ENCODE measurements at regions not wholly inside any gene's neighbourhood (a gene's known extent, or its start where the extent isn't known, plus 50 kb on each side); places are given as distances from the start of the nearest gene placed in this dataset.

GRCh38 chr4:81951891-81952455 lies 421.8 kb downstream of the HNRNPD start:
- intact Hi-C loops (cut with micrococcal nuclease; ENCODE audit: unreplicated experiment) (no loop called here), in situ Hi-C loops (cut with HindIII; ENCODE audit: low pct_unique_long_range_greater_than_20kb, low sequenced_read_pairs) (no loop called here)
- H3K9me3 ChIP-seq (ENCODE audit: control insufficient read depth, insufficient read depth, low read depth, low read length), result no peaks in the 10 kb centered on the region
- ChIA-PET POLR2A (no interaction called here), CTCF (no interaction called here)
- no peak for ATAC-seq
- no peak for DNase-seq (ENCODE audit: low read depth, low spot score)
- no TSS peak for BruUV-seq (replicated peaks)
- no peak overlapping the region for H3K27ac ChIP-seq (ENCODE audit: low read length)
- TF ChIP-seq CTCF (IDR thresholded peaks at IDR 0.05), result no peak
- no peak for TF ChIP-seq SIN3A (IDR thresholded peaks at IDR 0.05; ENCODE audit: borderline replicate concordance, insufficient read depth, low read depth, low read length)
- TF ChIP-seq TCF7L2 (IDR thresholded peaks at IDR 0.05; ENCODE audit: low read depth, low read length), result no peak
- no peak for TF ChIP-seq REST (IDR thresholded peaks at IDR 0.05; ENCODE audit: insufficient read depth in 1 of 2, low read depth in 2 of 2, low read length in 1 of 2)
- TF ChIP-seq POLR2AphosphoS5 (IDR thresholded peaks at IDR 0.05; ENCODE audit: low read depth, low read length), result no peak
- H3K4me3 ChIP-seq (ENCODE audit: low read depth in 2 of 2, low read length in 2 of 2), result no peak overlapping the region
- no peaks in the 10 kb centered on the region for H3K36me3 ChIP-seq (ENCODE audit: control insufficient read depth, insufficient read depth, low read length)
- H3K27me3 ChIP-seq (ENCODE audit: control insufficient read depth, insufficient read depth, low read length), result no peaks in the 10 kb centered on the region
- H3K4me1 ChIP-seq (ENCODE audit: control insufficient read depth, insufficient read depth, low read length), result no peaks in the 10 kb centered on the region

DNA sequence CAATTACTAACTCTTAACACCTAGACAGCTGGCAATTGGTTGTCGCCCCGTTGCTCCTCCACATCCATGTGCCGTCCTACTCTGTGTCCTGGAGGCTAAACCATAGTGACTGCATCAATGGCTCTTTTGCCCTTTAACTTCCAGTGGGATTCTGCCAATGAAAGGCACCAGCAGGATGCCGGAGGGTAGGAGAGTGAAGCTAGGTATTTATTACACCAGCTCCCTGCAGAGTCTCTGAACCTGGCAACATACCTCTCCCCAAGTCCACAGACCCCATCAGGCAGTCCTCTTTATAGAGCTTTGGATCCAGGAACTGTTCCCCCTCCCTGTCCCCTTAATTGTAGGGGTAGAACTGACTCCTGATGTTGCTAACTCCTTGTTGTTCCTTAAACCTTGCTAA lies 426.8 kb downstream of the HNRNPD start:
- intact Hi-C loops (cut with micrococcal nuclease; ENCODE audit: unreplicated experiment) (no loop called here), in situ Hi-C loops (cut with HindIII; ENCODE audit: low pct_unique_long_range_greater_than_20kb, low sequenced_read_pairs) (no loop called here)
- H3K4me1 ChIP-seq (ENCODE audit: control insufficient read depth, insufficient read depth, low read length), result no peaks in the 10 kb centered on the region
- H3K27ac ChIP-seq (ENCODE audit: low read length), result no peak overlapping the region
- no peak for TF ChIP-seq REST (IDR thresholded peaks at IDR 0.05; ENCODE audit: insufficient read depth in 1 of 2, low read depth in 2 of 2, low read length in 1 of 2)
- TF ChIP-seq POLR2AphosphoS5 (IDR thresholded peaks at IDR 0.05; ENCODE audit: low read depth, low read length), result no peak
- TF ChIP-seq TCF7L2 (IDR thresholded peaks at IDR 0.05; ENCODE audit: low read depth, low read length), result no peak
- no peak for TF ChIP-seq CTCF (IDR thresholded peaks at IDR 0.05)
- TF ChIP-seq SIN3A (IDR thresholded peaks at IDR 0.05; ENCODE audit: borderline replicate concordance, insufficient read depth, low read depth, low read length), result no peak
- ChIA-PET POLR2A (no interaction called here), CTCF (no interaction called here)
- no peak overlapping the region for H3K4me3 ChIP-seq (ENCODE audit: low read depth in 2 of 2, low read length in 2 of 2)
- H3K9me3 ChIP-seq (ENCODE audit: control insufficient read depth, insufficient read depth, low read depth, low read length), result no peaks in the 10 kb centered on the region
- H3K36me3 ChIP-seq (ENCODE audit: control insufficient read depth, insufficient read depth, low read length), result no peaks in the 10 kb centered on the region
- ATAC-seq (no peak), DNase-seq (ENCODE audit: low read depth, low spot score) (no peak)
- no peaks in the 10 kb centered on the region for H3K27me3 ChIP-seq (ENCODE audit: control insufficient read depth, insufficient read depth, low read length)
- BruUV-seq (replicated peaks), result no TSS peak

Data from Panc1 (cell line).